Mucosa of rectum (tissue), 2 donors: ENCODE measurements at regions not wholly inside any gene's neighbourhood (a gene's known extent, or its start where the extent isn't known, plus 50 kb on each side); places are given as distances from the start of the nearest gene placed in this dataset.
"Not testable (repeated sequence)": the region's sequence is repeated elsewhere in the genome, so short reads cannot be mapped to it uniquely, and the experiment has no call there.

ENCODE experiments used
- H3K27ac ChIP-seq, 2 donors: one replicate each; pipeline ENCODE4 v1.7.0; 2013; ENCODE audit warnings: inconsistent platforms in 2 of 2, low read depth in 2 of 2, low read length in 2 of 2
- H3K27me3 ChIP-seq, 2 donors: one replicate each; pipeline ENCODE4 v1.7.0; 2013; ENCODE audit warnings: low read length in 2 of 2; ENCODE audit not compliant: control insufficient read depth in 2 of 2, insufficient read depth in 2 of 2
- H3K36me3 ChIP-seq, 2 donors: one replicate each; pipeline ENCODE4 v1.7.0; 2013; ENCODE audit warnings: low read length in 2 of 2; ENCODE audit not compliant: control insufficient read depth in 2 of 2, insufficient read depth in 2 of 2
- H3K4me1 ChIP-seq, 2 donors: one replicate each; pipeline ENCODE4 v1.7.0; 2013; ENCODE audit warnings: low read length in 2 of 2, mild to moderate bottlenecking in 1 of 2; ENCODE audit not compliant: control insufficient read depth in 2 of 2, insufficient read depth in 2 of 2
- H3K4me3 ChIP-seq, 2 donors: one replicate each; pipeline ENCODE4 v1.7.0; 2013; ENCODE audit warnings: low read length in 2 of 2
- H3K9ac ChIP-seq, 2 donors: one replicate each; pipeline ENCODE4 v1.7.0; 2013; ENCODE audit warnings: low read length in 2 of 2, low read depth in 1 of 2, mild to moderate bottlenecking in 1 of 2
- H3K9me3 ChIP-seq, 2 donors: one replicate each; pipeline ENCODE4 v1.7.0; 2013; ENCODE audit warnings: low read length in 2 of 2; ENCODE audit not compliant: control insufficient read depth in 2 of 2
- donor health status: healthy.
- donor health status: Normal muscosa, but diverticular disease.

GRCh38 chr4:134483514-134483913 is 281.9 kb upstream of the PABPC4L start:
- not testable (repeated sequence) for H3K27ac ChIP-seq, H3K36me3 ChIP-seq, H3K4me3 ChIP-seq, H3K9ac ChIP-seq, H3K4me1 ChIP-seq, H3K27me3 ChIP-seq, H3K9me3 ChIP-seq

- no peak overlapping the region for H3K27ac ChIP-seq
- H3K36me3 ChIP-seq: no peaks in the 10 kb centered on the region
- H3K9me3 ChIP-seq: no peaks in the 10 kb centered on the region
- H3K4me3 ChIP-seq: no peak overlapping the region
- no peak overlapping the region for H3K9ac ChIP-seq
- no peaks in the 10 kb centered on the region for H3K4me1 ChIP-seq
- no peaks in the 10 kb centered on the region for H3K27me3 ChIP-seq
These were observed 270.0 kb upstream of the PABPC4L start for GRCh38 chr4:134471569-134471968.

GRCh38 chr4:134470544-134470943 is 269.0 kb upstream of the PABPC4L start:
- Histone ChIP-seq H3K27ac (no peak overlapping the region), H3K4me1 (no peaks in the 10 kb centered on the region), H3K36me3 (no peaks in the 10 kb centered on the region), H3K4me3 (no peak overlapping the region), H3K27me3 (no peaks in the 10 kb centered on the region), H3K9ac (no peak overlapping the region), H3K9me3 (no peaks in the 10 kb centered on the region)

- H3K36me3 ChIP-seq: no peaks in the 10 kb centered on the region
These were observed 263.8 kb upstream of the PABPC4L start for GRCh38 chr4:134465417-134465816.

GRCh38 chr4:134463771-134464170 is 262.2 kb upstream of the PABPC4L start:
- Histone ChIP-seq H3K9ac (no peak overlapping the region), H3K9me3 (no peaks in the 10 kb centered on the region), H3K27ac (no peak overlapping the region), H3K27me3 (no peaks in the 10 kb centered on the region), H3K4me3 (no peak overlapping the region), H3K36me3 (no peaks in the 10 kb centered on the region), H3K4me1 (no peaks in the 10 kb centered on the region)

More at GRCh38 chr4:134465417-134465816, 263.8 kb upstream of the PABPC4L start:
- Histone ChIP-seq H3K27ac (no peak overlapping the region), H3K27me3 (no peaks in the 10 kb centered on the region), H3K9ac (no peak overlapping the region), H3K9me3 (no peaks in the 10 kb centered on the region), H3K4me3 (no peak overlapping the region), H3K4me1 (no peaks in the 10 kb centered on the region)

GRCh38 chr4:134426821-134427220 is 225.2 kb upstream of the PABPC4L start:
- Histone ChIP-seq H3K9ac (no peak overlapping the region), H3K27ac (no peak overlapping the region), H3K4me3 (no peak overlapping the region), H3K4me1 (no peaks in the 10 kb centered on the region), H3K36me3 (no peaks in the 10 kb centered on the region), H3K9me3 (no peaks in the 10 kb centered on the region), H3K27me3 (no peaks in the 10 kb centered on the region)

- H3K27ac ChIP-seq: no peak overlapping the region
- H3K36me3 ChIP-seq: no peaks in the 10 kb centered on the region
- no peaks in the 10 kb centered on the region for H3K9me3 ChIP-seq
- H3K9ac ChIP-seq: no peak overlapping the region
- H3K4me3 ChIP-seq: no peak overlapping the region
- H3K27me3 ChIP-seq: no peaks in the 10 kb centered on the region
- H3K4me1 ChIP-seq: no peaks in the 10 kb centered on the region
These were observed 224.2 kb upstream of the PABPC4L start for GRCh38 chr4:134425756-134426155.

GRCh38 chr4:134422776-134423175 is 221.2 kb upstream of the PABPC4L start:
- no peak overlapping the region for H3K4me3 ChIP-seq
- H3K27ac ChIP-seq: no peak overlapping the region
- no peaks in the 10 kb centered on the region for H3K9me3 ChIP-seq
- no peaks in the 10 kb centered on the region for H3K4me1 ChIP-seq
- no peaks in the 10 kb centered on the region for H3K27me3 ChIP-seq
- no peak overlapping the region for H3K9ac ChIP-seq
- no peaks in the 10 kb centered on the region for H3K36me3 ChIP-seq

GRCh38 chr4:134421734-134422133 is 220.1 kb upstream of the PABPC4L start:
- Histone ChIP-seq H3K4me3 (no peak overlapping the region), H3K9ac (no peak overlapping the region), H3K27ac (no peak overlapping the region), H3K27me3 (no peaks in the 10 kb centered on the region), H3K36me3 (no peaks in the 10 kb centered on the region), H3K4me1 (no peaks in the 10 kb centered on the region), H3K9me3 (no peaks in the 10 kb centered on the region)

GRCh38 chr4:134408897-134409296 is 207.3 kb upstream of the PABPC4L start:
- Histone ChIP-seq H3K9me3 (no peaks in the 10 kb centered on the region), H3K27me3 (no peaks in the 10 kb centered on the region), H3K4me1 (no peaks in the 10 kb centered on the region), H3K9ac (no peak overlapping the region), H3K4me3 (no peak overlapping the region), H3K27ac (no peak overlapping the region), H3K36me3 (no peaks in the 10 kb centered on the region)

GRCh38 chr4:134401798-134402197 is 200.2 kb upstream of the PABPC4L start:
- H3K9ac ChIP-seq: no peak overlapping the region
- H3K9me3 ChIP-seq: no peaks in the 10 kb centered on the region
- no peak overlapping the region for H3K27ac ChIP-seq
- H3K27me3 ChIP-seq: no peaks in the 10 kb centered on the region
- no peaks in the 10 kb centered on the region for H3K36me3 ChIP-seq
- H3K4me3 ChIP-seq: no peak overlapping the region
- no peaks in the 10 kb centered on the region for H3K4me1 ChIP-seq
